Esophagus muscularis mucosa (tissue), 4 donors: ENCODE measurements at regions not wholly inside any gene's neighbourhood (a gene's known extent, or its start where the extent isn't known, plus 50 kb on each side); places are given as distances from the start of the nearest gene placed in this dataset.

Source experiments
- DNase-seq: peaks from one replicate; pipeline ENCODE4 v3.0.0-alpha.2; 2017; ENCODE audit errors: extremely low spot score
- H3K27ac ChIP-seq, 4 donors: fragments of 200-600 bp; sonication (generic); replicated peaks in 1 of 4; 1 replicate in 3 of 4; 2 replicates in 1 of 4; pipeline ENCODE4 v1.5.1; 2016 to 2019; ENCODE audit warnings: mild to moderate bottlenecking in 1 of 4
- H3K27me3 ChIP-seq, 4 donors: fragments of 200-600 bp; sonication (generic); one replicate each; pipeline versions ENCODE4 v1.5.1 to v1.6.0; 2016 to 2019
- H3K36me3 ChIP-seq, 4 donors: fragments of 200-600 bp; sonication (generic); one replicate each; pipeline ENCODE4 v1.5.1; 2016 to 2019
- H3K4me1 ChIP-seq, 4 donors: fragments of 200-600 bp; sonication (generic); one replicate each; pipeline ENCODE4 v1.5.1; 2016 to 2019
- H3K4me3 ChIP-seq, 4 donors: fragments of 200-600 bp; sonication (generic); 1 replicate in 2 of 4; 2 replicates in 2 of 4; pipeline ENCODE4 v1.5.1; 2016 to 2019; ENCODE audit warnings: mild to moderate bottlenecking in 4 of 4, moderate library complexity in 1 of 4
- H3K9me3 ChIP-seq, 4 donors: fragments of 200-600 bp; sonication (generic); 1 replicate in 3 of 4; 2 replicates in 1 of 4; pipeline ENCODE4 v1.5.1; 2016 to 2019
- CTCF ChIP-seq, 3 experiments: fragments of 200-600 bp in 2 of 3; fragments of 450-650 bp in 1 of 3; sonication (generic) in 2 of 3; IDR thresholded peaks; one replicate each; pipeline ENCODE4 v1.5.1; 2017 to 2019; ENCODE audit warnings: antibody characterized with exemption in 3 of 3, mild to moderate bottlenecking in 2 of 3, moderate library complexity in 1 of 3
- EP300 ChIP-seq: sonication (generic); formaldehyde crosslinking; IDR thresholded peaks from one replicate; pipeline ENCODE4 v1.6.1; 2017; ENCODE audit warnings: antibody characterized with exemption
- POLR2A ChIP-seq: fragments of 450-650 bp; IDR thresholded peaks from one replicate; pipeline ENCODE4 v1.6.1; 2017; ENCODE audit warnings: antibody characterized with exemption, moderate library complexity, mild to moderate bottlenecking, low read depth
- POLR2AphosphoS5 ChIP-seq, 2 donors: sonication (generic); formaldehyde crosslinking; IDR thresholded peaks; one replicate each; pipeline ENCODE4 v1.6.1; 2017; ENCODE audit warnings: antibody characterized with exemption in 2 of 2
- WGBS: methylation state at CpG from one replicate; pipeline ENCODE4 v1.1.5; 2018; 5-methylcytosine and 5-hydroxymethylcytosine counted together
- intact Hi-C: fragments of 100-400 bp; cut with DNase I; formaldehyde crosslinking; loops from one replicate; pipeline ENCODE4 v1.15.1; 2023

GRCh38 chr2:117726747-117727146, 87.7 kb upstream of the DDX18 start:
- no peaks in the 10 kb centered on the region for H3K4me1 ChIP-seq
- DNase-seq: no peak
- TF ChIP-seq CTCF (IDR thresholded peaks at IDR 0.05) (no peak), EP300 (no peak), POLR2A (no peak), POLR2AphosphoS5 (IDR thresholded peaks at IDR 0.05) (no peak)
- H3K9me3 ChIP-seq: peaks cover 0 to 5% (median 0%) of the 10 kb centered on the region in 4 donors
- intact Hi-C loops: no loop called here
- 52% methylated on average over 5 of the region's 5 CpGs for WGBS
- no peak overlapping the region for H3K4me3 ChIP-seq
- H3K36me3 ChIP-seq: no peaks in the 10 kb centered on the region
- no peak overlapping the region for H3K27ac ChIP-seq
- H3K27me3 ChIP-seq: no peaks in the 10 kb centered on the region

GRCh38 chr2:117737846-117738245, 76.6 kb upstream of the DDX18 start:
- H3K4me3 ChIP-seq: no peak overlapping the region
- H3K36me3 ChIP-seq: no peaks in the 10 kb centered on the region
- H3K9me3 ChIP-seq: peaks cover 0 to 4% (median 2%) of the 10 kb centered on the region in 4 donors
- intact Hi-C loops: no loop called here
- no peaks in the 10 kb centered on the region for H3K27me3 ChIP-seq
- H3K4me1 ChIP-seq: no peaks in the 10 kb centered on the region
- H3K27ac ChIP-seq: no peak overlapping the region
- no peak for TF ChIP-seq EP300
- TF ChIP-seq POLR2A: no peak
- DNase-seq: no peak

GRCh38 chr2:117738991-117739839, 75.3 kb upstream of the DDX18 start:
- TF ChIP-seq POLR2AphosphoS5 (IDR thresholded peaks at IDR 0.05) (no peak), EP300 (no peak), CTCF (IDR thresholded peaks at IDR 0.05) (no peak), POLR2A (no peak)
- Histone ChIP-seq H3K4me1 (no peaks in the 10 kb centered on the region), H3K27me3 (no peaks in the 10 kb centered on the region), H3K36me3 (no peaks in the 10 kb centered on the region), H3K4me3 (no peak overlapping the region), H3K9me3 (no peaks in the 10 kb centered on the region), H3K27ac (no peak overlapping the region)
- DNase-seq: no peak
- intact Hi-C loops: no loop called here
- WGBS: 79% methylated on average over 2 of the region's 2 CpGs

- H3K4me1 ChIP-seq: no peaks in the 10 kb centered on the region
- H3K9me3 ChIP-seq: no peaks in the 10 kb centered on the region
- H3K27me3 ChIP-seq: no peaks in the 10 kb centered on the region
- no peak overlapping the region for H3K27ac ChIP-seq
- no peak for DNase-seq
- TF ChIP-seq CTCF (IDR thresholded peaks at IDR 0.05) (no peak), POLR2AphosphoS5 (IDR thresholded peaks at IDR 0.05) (no peak), POLR2A (no peak), EP300 (no peak)
- no peak overlapping the region for H3K4me3 ChIP-seq
- no peaks in the 10 kb centered on the region for H3K36me3 ChIP-seq
- WGBS: 63% methylated on average over 5 of the region's 5 CpGs
- intact Hi-C loops: no loop called here
Observed at GRCh38 chr2:117745537-117745936, 69.0 kb upstream of the DDX18 start.

- Histone ChIP-seq H3K9me3 (no peaks in the 10 kb centered on the region), H3K4me3 (no peak overlapping the region), H3K27me3 (no peaks in the 10 kb centered on the region), H3K4me1 (no peaks in the 10 kb centered on the region), H3K36me3 (no peaks in the 10 kb centered on the region), H3K27ac (no peak overlapping the region)
- no peak for DNase-seq
- 80% methylated on average over 2 of the region's 2 CpGs for WGBS
- intact Hi-C loops: no loop called here
- TF ChIP-seq POLR2A (no peak), EP300 (no peak), POLR2AphosphoS5 (IDR thresholded peaks at IDR 0.05) (no peak), CTCF (IDR thresholded peaks at IDR 0.05) (no peak)
Observed at GRCh38 chr2:117755768-117756167, 58.7 kb upstream of the DDX18 start.
